Retinal pigment epithelial cell (primary cell): ENCODE measurements at regions not wholly inside any gene's neighbourhood (a gene's known extent, or its start where the extent isn't known, plus 50 kb on each side); places are given as distances from the start of the nearest gene placed in this dataset.
A peak's percentile ranks its signal among the peaks of the same experiment; 100 is the strongest.

Experiments
- DNase-seq: peaks from one replicate; pipeline ENCODE4 v3.0.0-alpha.2; 2010; ENCODE audit warnings: low read depth
- H3K4me3 ChIP-seq: 2 replicates; pipeline ENCODE4 v1.5.1; 2011; ENCODE audit warnings: mild to moderate bottlenecking, low read length, control low read depth, moderate library complexity
- CTCF ChIP-seq: conservative IDR thresholded peaks from 2 replicates; pipeline ENCODE4 v1.5.1; 2011; ENCODE audit warnings: low read depth, low read length, control low read depth, inconsistent platforms

GRCh38 chr13:33483471-33483870 lies 197.9 kb upstream of the STARD13 start:
- no peak for DNase-seq
- TF ChIP-seq CTCF, result no peak
- H3K4me3 ChIP-seq, result no peak overlapping the region

GRCh38 chr13:33485247-33485646 lies 199.7 kb upstream of the STARD13 start:
- H3K4me3 ChIP-seq, result no peak overlapping the region
- DNase-seq, result no peak
- TF ChIP-seq CTCF, result no peak

GRCh38 chr13:33487575-33488243 lies 202.2 kb upstream of the STARD13 start:
- DNase-seq, result no peak
- peak; percentile 0 for TF ChIP-seq CTCF
- H3K4me3 ChIP-seq, result no peak overlapping the region

GRCh38 chr13:33489563-33489962 lies 204.0 kb upstream of the STARD13 start:
- no peak for TF ChIP-seq CTCF
- H3K4me3 ChIP-seq, result no peak overlapping the region
- no peak for DNase-seq

GRCh38 chr13:33490461-33491327 lies 205.1 kb upstream of the STARD13 start:
- peak; percentile 73 for DNase-seq
- peak; percentile 21 for TF ChIP-seq CTCF
- H3K4me3 ChIP-seq, result no peak overlapping the region

GRCh38 chr13:33493672-33494365 lies 208.3 kb upstream of the STARD13 start:
- no peak for DNase-seq
- no peak for TF ChIP-seq CTCF
- no peak overlapping the region for H3K4me3 ChIP-seq
